NCI-H146 (cell line): ENCODE measurements at regions not wholly inside any gene's neighbourhood (a gene's known extent, or its start where the extent isn't known, plus 50 kb on each side); places are given as distances from the start of the nearest gene placed in this dataset.
"Not testable (repeated sequence)": the region's sequence is repeated elsewhere in the genome, so short reads cannot be mapped to it uniquely, and the experiment has no call there.

Source experiments
- DNase-seq: peaks from one replicate; lab custom pipeline; 2025; lab: John Stamatoyannopoulos, UW

- DNase-seq = not testable (repeated sequence)
Observed at GRCh38 chr22:48912356-48913066, 915.2 kb downstream of the BRD1 start.

GRCh38 chr22:48911647-48912046 lies 916.0 kb downstream of the BRD1 start:
- DNase-seq = not testable (repeated sequence)

GRCh38 chr22:48911067-48911466 lies 916.6 kb downstream of the BRD1 start:
- DNase-seq = not testable (repeated sequence)

GRCh38 chr22:48908547-48908946 lies 919.1 kb downstream of the BRD1 start:
- no peak for DNase-seq

- no peak for DNase-seq
Observed at GRCh38 chr22:48907591-48907990, 920.1 kb downstream of the BRD1 start.

GRCh38 chr22:48906216-48906835 lies 921.3 kb downstream of the BRD1 start:
- DNase-seq = no peak

GRCh38 chr22:48905206-48905975 lies 922.3 kb downstream of the BRD1 start:
- DNase-seq = no peak

GRCh38 chr22:48902983-48903650 lies 924.6 kb downstream of the BRD1 start:
- no peak for DNase-seq

- no peak for DNase-seq
Observed at GRCh38 chr22:48902001-48902869, 925.4 kb downstream of the BRD1 start.

GRCh38 chr22:48901324-48901723 lies 926.3 kb downstream of the BRD1 start:
- DNase-seq = no peak

- DNase-seq = no peak
Observed at GRCh38 chr22:48900626-48901025, 927.0 kb downstream of the BRD1 start.

- no peak for DNase-seq
Observed at GRCh38 chr22:48900327-48900597, 927.4 kb downstream of the BRD1 start.

- no peak for DNase-seq
Observed at GRCh38 chr22:48899523-48900326, 927.9 kb downstream of the BRD1 start.

- peak; percentile 52 for DNase-seq
Observed at GRCh38 chr22:48898524-48899250, 929.0 kb downstream of the BRD1 start.

- no peak for DNase-seq
Observed at GRCh38 chr22:48897645-48898370, 929.9 kb downstream of the BRD1 start.

GRCh38 chr22:48896766-48897644 lies 930.7 kb downstream of the BRD1 start:
- no peak for DNase-seq

- no peak for DNase-seq
Observed at GRCh38 chr22:48895831-48896765, 931.6 kb downstream of the BRD1 start.
